HCT116 (cell line): ENCODE measurements at regions not wholly inside any gene's neighbourhood (a gene's known extent, or its start where the extent isn't known, plus 50 kb on each side); places are given as distances from the start of the nearest gene placed in this dataset.

Experiments used
- ATAC-seq: fragments of 200-7000 bp; cut with Tn5 transposase; 2 replicates; pipeline ENCODE4 v1.9.1; 2020; ENCODE audit warnings: mild to moderate bottlenecking, moderate library complexity
- BruUV-seq: library from RNA; stranded (reverse); fragments of 400-500 nt; replicated peaks from 2 replicates; lab custom pipeline; 2021; lab: Mats Ljungman, UMichigan
- CTCF ChIA-PET: fragments of 300-600 bp; sonication (Branson Sonifier 250); formaldehyde crosslinking; loops from one replicate; lab custom pipeline; 2021; ENCODE audit warnings: antibody characterized with exemption; lab: Charles Lee
- POLR2A ChIA-PET: fragments of 300-600, 350-600 bp; sonication (Branson Sonifier 250); formaldehyde crosslinking; loops from one replicate; lab custom pipeline; 2021; ENCODE audit warnings: antibody characterized with exemption; lab: Charles Lee
- RAD21 ChIA-PET, 2 experiments: fragments of 300-600 bp; sonication (Branson Sonifier 250); formaldehyde crosslinking; loops; one replicate each; lab custom pipeline; 2023; ENCODE audit warnings: low total read pairs in 2 of 2; ENCODE audit not compliant: uncharacterized antibody in 2 of 2, unreplicated experiment in 2 of 2, low non-redundant PET in 1 of 2; lab: Charles Lee
- DNase-seq: peaks from one replicate; pipeline ENCODE4 v3.0.0-alpha.2; 2010; ENCODE audit warnings: low read depth, low spot score
- H2AFZ ChIP-seq: fragments of 200-600 bp; shearing (Covaris generic), sonication (generic); 2 replicates; pipeline ENCODE4 v1.6.1; 2017; ENCODE audit warnings: low read depth, mixed run types, mixed read lengths, antibody characterized with exemption, low read length; ENCODE audit not compliant: poor library complexity, severe bottlenecking
- H3K27ac ChIP-seq: 2 replicates; pipeline ENCODE4 v1.5.1; 2012; ENCODE audit warnings: low read depth, low read length
- H3K27me3 ChIP-seq: fragments of 200-600 bp; sonication (generic); 2 replicates; pipeline ENCODE4 v1.6.1; 2016; ENCODE audit warnings: mixed run types, low read length, mixed read lengths; ENCODE audit not compliant: insufficient read depth
- H3K36me3 ChIP-seq, 2 experiments: fragments of 200-500 bp in 1 of 2; fragments of 200-600 bp in 1 of 2; sonication (Bioruptor generic) in 1 of 2; sonication (generic) in 1 of 2; 2 replicates each; pipeline versions ENCODE4 v1.5.1 to v1.6.1; 2014 to 2016; ENCODE audit warnings: low read length in 2 of 2, inconsistent platforms in 1 of 2, mixed read lengths in 1 of 2, mixed run types in 1 of 2; ENCODE audit not compliant: insufficient read depth in 2 of 2, control insufficient read depth in 1 of 2
- H3K4me1 ChIP-seq, 2 experiments: fragments of 200-600 bp in 1 of 2; sonication (generic) in 1 of 2; 2 replicates each; pipeline versions ENCODE4 v1.5.1 to v1.6.1; 2012 to 2017; ENCODE audit warnings: low read length in 2 of 2, inconsistent platforms in 1 of 2, mild to moderate bottlenecking in 1 of 2, mixed read lengths in 1 of 2, mixed run types in 1 of 2, moderate library complexity in 1 of 2; ENCODE audit not compliant: insufficient read depth in 2 of 2, control insufficient read depth in 1 of 2
- H3K4me2 ChIP-seq: fragments of 200-600 bp; sonication (generic); 2 replicates; pipeline ENCODE4 v1.6.1; 2017; ENCODE audit warnings: mixed run types, low read length, mixed read lengths
- H3K4me3 ChIP-seq, 2 experiments: fragments of 200-600 bp in 1 of 2; sonication (generic) in 1 of 2; replicated peaks in 1 of 2; 2 replicates each; pipeline ENCODE4 v1.5.1; 2011 to 2016; ENCODE audit warnings: low read length in 2 of 2, control low read depth in 1 of 2, low read depth in 1 of 2, mild to moderate bottlenecking in 1 of 2, mixed read lengths in 1 of 2, mixed run types in 1 of 2
- H3K79me2 ChIP-seq: fragments of 200-600 bp; sonication (generic); 2 replicates; pipeline ENCODE4 v1.6.1; 2017; ENCODE audit warnings: mild to moderate bottlenecking, mixed run types, low read length, moderate library complexity, mixed read lengths; ENCODE audit not compliant: insufficient read depth
- H3K9ac ChIP-seq: fragments of 200-600 bp; sonication (generic); 2 replicates; pipeline ENCODE4 v1.6.1; 2016; ENCODE audit warnings: low read length, mixed read lengths
- H3K9me2 ChIP-seq: fragments of 200-600 bp; sonication (generic), shearing (Covaris generic); 2 replicates; pipeline ENCODE4 v1.6.1; 2017; ENCODE audit warnings: mixed run types, mild to moderate bottlenecking, moderate library complexity; ENCODE audit not compliant: insufficient read depth
- H3K9me3 ChIP-seq, 2 experiments: fragments of 200-500 bp in 1 of 2; fragments of 200-600 bp in 1 of 2; sonication (Bioruptor generic) in 1 of 2; sonication (generic) in 1 of 2; 2 replicates each; pipeline ENCODE4 v1.6.1; 2014 to 2017; ENCODE audit warnings: low read length in 2 of 2, mixed read lengths in 2 of 2, inconsistent platforms in 1 of 2, low read depth in 1 of 2, mild to moderate bottlenecking in 1 of 2, mixed run types in 1 of 2, moderate library complexity in 1 of 2; ENCODE audit not compliant: control insufficient read depth in 1 of 2, insufficient read depth in 1 of 2
- H4K20me1 ChIP-seq: fragments of 200-600 bp; sonication (generic), shearing (Covaris generic); 2 replicates; pipeline ENCODE4 v1.6.1; 2017; ENCODE audit warnings: mixed run types, mild to moderate bottlenecking, moderate library complexity; ENCODE audit not compliant: insufficient read depth
- EGR1 ChIP-seq: IDR thresholded peaks from 2 replicates; pipeline ENCODE4 v1.6.1; 2012; ENCODE audit warnings: low read depth
- ELF1 ChIP-seq: IDR thresholded peaks from 2 replicates; pipeline ENCODE4 v1.6.1; 2012; ENCODE audit warnings: low read depth, borderline replicate concordance
- EZH2 ChIP-seq: fragments of 200-600 bp; sonication (generic); IDR thresholded peaks from 2 replicates; pipeline ENCODE4 v1.6.1; 2017; ENCODE audit warnings: antibody characterized with exemption, mixed run types
- FOSL1 ChIP-seq: IDR thresholded peaks from 2 replicates; pipeline ENCODE4 v1.6.1; 2012; ENCODE audit warnings: low read depth
- JUND ChIP-seq: IDR thresholded peaks from 2 replicates; pipeline ENCODE4 v1.6.1; 2012
- RAD21 ChIP-seq: IDR thresholded peaks from 2 replicates; pipeline ENCODE4 v1.6.1; 2012; ENCODE audit warnings: low read depth, mild to moderate bottlenecking
- SIN3A ChIP-seq: IDR thresholded peaks from 2 replicates; pipeline ENCODE4 v1.6.1; 2012; ENCODE audit warnings: low read depth
- TCF7L2 ChIP-seq: IDR thresholded peaks from 2 replicates; pipeline ENCODE4 v1.7.0; 2011; ENCODE audit warnings: borderline replicate concordance, inconsistent platforms; ENCODE audit not compliant: insufficient read depth, insufficient read length; ENCODE audit errors: extremely low read depth
- YY1 ChIP-seq: IDR thresholded peaks from 2 replicates; pipeline ENCODE4 v1.6.1; 2011; ENCODE audit warnings: low read length, low read depth, moderate library complexity, mild to moderate bottlenecking; ENCODE audit not compliant: insufficient replicate concordance; ENCODE audit errors: extremely low read depth
- ZFX ChIP-seq: fragments of 450-650 bp; IDR thresholded peaks from 2 replicates; pipeline ENCODE4 v1.6.1; 2017
- ZNF274 ChIP-seq: fragments of 200-500 bp; sonication (Bioruptor generic); IDR thresholded peaks from 2 replicates; pipeline ENCODE4 v1.6.1; 2014; ENCODE audit warnings: mild to moderate bottlenecking, low read depth, low read length, inconsistent platforms
- intact Hi-C: fragments of 100-400 bp; cut with micrococcal nuclease; formaldehyde crosslinking; loops from 2 replicates; pipeline ENCODE4 v1.10.0; 2022
- TF ChIP-seq, protein P1 (sequence below), 3 experiments: fragments of 200-600 bp in 1 of 3; sonication (generic) in 1 of 3; IDR thresholded peaks in 2 of 3; conservative IDR thresholded peaks in 1 of 3; 2 replicates each; pipeline ENCODE4 v1.5.1; 2012 to 2017; ENCODE audit warnings: low read depth in 2 of 3, low read length in 2 of 3, antibody characterized with exemption in 1 of 3, borderline replicate concordance in 1 of 3, control low read depth in 1 of 3, mild to moderate bottlenecking in 1 of 3, mixed read lengths in 1 of 3, mixed run types in 1 of 3, moderate library complexity in 1 of 3; ENCODE audit not compliant: insufficient read depth in 1 of 3
- TF ChIP-seq, protein P2 (sequence below): IDR thresholded peaks from 2 replicates; pipeline ENCODE4 v1.6.1; 2012
- TF ChIP-seq, protein P3 (sequence below): IDR thresholded peaks from 2 replicates; pipeline ENCODE4 v1.6.1; 2012; ENCODE audit warnings: low read depth

DNA sequence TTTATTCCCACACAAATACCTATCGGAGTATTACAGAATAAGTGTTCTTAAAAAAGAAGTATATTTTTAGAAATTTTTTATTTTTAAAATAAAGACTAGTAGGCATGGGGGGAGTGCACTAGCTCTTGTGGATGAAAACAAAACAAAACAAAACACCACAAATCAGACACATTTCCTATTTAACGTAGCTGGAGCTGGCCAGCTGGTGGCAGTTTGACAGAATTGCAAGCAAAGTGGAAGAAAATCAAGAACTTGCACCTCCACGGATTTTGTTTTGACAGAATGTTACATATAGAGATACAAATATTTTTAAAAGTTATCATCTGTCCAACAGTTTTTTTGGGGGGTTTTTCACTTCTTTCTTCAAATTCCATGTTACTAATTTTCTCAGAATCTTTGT lies 63.6 kb upstream of the SNRPB2 start:
- Histone ChIP-seq H3K4me2 (no peak overlapping the region), H3K9me3 (no peaks in the 10 kb centered on the region), H3K36me3 (no peaks in the 10 kb centered on the region), H3K27ac (no peak overlapping the region), H3K27me3 (peaks cover 4% of the 10 kb centered on the region; the same call in 1 of the 2 replicates), H3K4me3 (no peak overlapping the region), H2AFZ (no peak overlapping the region), H4K20me1 (no peaks in the 10 kb centered on the region), H3K9me2 (no peaks in the 10 kb centered on the region), H3K4me1 (no peaks in the 10 kb centered on the region), H3K9ac (no peak overlapping the region), H3K79me2 (no peaks in the 10 kb centered on the region)
- ChIA-PET RAD21 (no interaction called here), POLR2A (no interaction called here), CTCF (no interaction called here)
- intact Hi-C loops, result no loop called here
- no TSS peak for BruUV-seq
- no peak for ATAC-seq
- DNase-seq, result no peak
- TF ChIP-seq, protein P1, sequence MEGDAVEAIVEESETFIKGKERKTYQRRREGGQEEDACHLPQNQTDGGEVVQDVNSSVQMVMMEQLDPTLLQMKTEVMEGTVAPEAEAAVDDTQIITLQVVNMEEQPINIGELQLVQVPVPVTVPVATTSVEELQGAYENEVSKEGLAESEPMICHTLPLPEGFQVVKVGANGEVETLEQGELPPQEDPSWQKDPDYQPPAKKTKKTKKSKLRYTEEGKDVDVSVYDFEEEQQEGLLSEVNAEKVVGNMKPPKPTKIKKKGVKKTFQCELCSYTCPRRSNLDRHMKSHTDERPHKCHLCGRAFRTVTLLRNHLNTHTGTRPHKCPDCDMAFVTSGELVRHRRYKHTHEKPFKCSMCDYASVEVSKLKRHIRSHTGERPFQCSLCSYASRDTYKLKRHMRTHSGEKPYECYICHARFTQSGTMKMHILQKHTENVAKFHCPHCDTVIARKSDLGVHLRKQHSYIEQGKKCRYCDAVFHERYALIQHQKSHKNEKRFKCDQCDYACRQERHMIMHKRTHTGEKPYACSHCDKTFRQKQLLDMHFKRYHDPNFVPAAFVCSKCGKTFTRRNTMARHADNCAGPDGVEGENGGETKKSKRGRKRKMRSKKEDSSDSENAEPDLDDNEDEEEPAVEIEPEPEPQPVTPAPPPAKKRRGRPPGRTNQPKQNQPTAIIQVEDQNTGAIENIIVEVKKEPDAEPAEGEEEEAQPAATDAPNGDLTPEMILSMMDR (IDR thresholded peaks at IDR 0.05 in 2 of 3, conservative IDR thresholded peaks at IDR 0.05 in 1 of 3; ENCODE audit: borderline replicate concordance in 1 of 3, insufficient read depth in 1 of 3, low read depth in 2 of 3, low read length in 2 of 3), result peak in 2 of 3 experiments; percentile 35 to 42; a peak in 3 of 6 replicates
- TF ChIP-seq, protein P2, sequence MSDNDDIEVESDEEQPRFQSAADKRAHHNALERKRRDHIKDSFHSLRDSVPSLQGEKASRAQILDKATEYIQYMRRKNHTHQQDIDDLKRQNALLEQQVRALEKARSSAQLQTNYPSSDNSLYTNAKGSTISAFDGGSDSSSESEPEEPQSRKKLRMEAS, result no peak
- no peak for TF ChIP-seq EGR1
- no peak for TF ChIP-seq ELF1

DNA sequence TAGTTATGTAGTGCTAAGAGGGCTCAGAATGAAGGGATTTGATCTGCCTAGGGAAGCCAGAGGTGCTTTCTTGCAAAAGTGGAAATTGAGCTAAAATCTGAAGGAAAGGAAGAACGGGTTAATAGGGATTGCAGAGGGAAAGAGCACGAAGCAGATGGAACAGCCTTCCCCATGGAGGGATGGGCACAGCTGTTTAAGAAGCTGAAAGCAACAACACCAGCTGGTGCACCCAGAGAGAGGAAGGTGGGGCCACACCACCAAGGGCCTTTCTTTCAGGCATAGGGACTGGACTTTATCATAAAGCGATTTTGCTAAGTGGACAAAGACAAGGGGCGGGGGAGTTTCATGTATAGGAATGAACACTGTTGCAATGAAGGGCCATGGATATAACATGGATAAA lies 65.8 kb upstream of the SNRPB2 start:
- Histone ChIP-seq H2AFZ (no peak overlapping the region), H3K4me3 (no peak overlapping the region), H3K9me2 (no peaks in the 10 kb centered on the region), H3K4me2 (no peak overlapping the region), H3K9me3 (no peaks in the 10 kb centered on the region), H3K79me2 (no peaks in the 10 kb centered on the region), H3K27ac (no peak overlapping the region), H3K27me3 (peaks cover 11% of the 10 kb centered on the region), H3K9ac (no peak overlapping the region), H3K36me3 (no peaks in the 10 kb centered on the region), H4K20me1 (no peaks in the 10 kb centered on the region), H3K4me1 (no peaks in the 10 kb centered on the region)
- ChIA-PET POLR2A (no interaction called here), RAD21 (no interaction called here), CTCF (no interaction called here)
- DNase-seq (no peak), ATAC-seq (no peak)
- BruUV-seq, result no TSS peak
- intact Hi-C loops, result no loop called here
- no peak for TF ChIP-seq TCF7L2
- TF ChIP-seq ELF1, result no peak
- TF ChIP-seq, protein P3, sequence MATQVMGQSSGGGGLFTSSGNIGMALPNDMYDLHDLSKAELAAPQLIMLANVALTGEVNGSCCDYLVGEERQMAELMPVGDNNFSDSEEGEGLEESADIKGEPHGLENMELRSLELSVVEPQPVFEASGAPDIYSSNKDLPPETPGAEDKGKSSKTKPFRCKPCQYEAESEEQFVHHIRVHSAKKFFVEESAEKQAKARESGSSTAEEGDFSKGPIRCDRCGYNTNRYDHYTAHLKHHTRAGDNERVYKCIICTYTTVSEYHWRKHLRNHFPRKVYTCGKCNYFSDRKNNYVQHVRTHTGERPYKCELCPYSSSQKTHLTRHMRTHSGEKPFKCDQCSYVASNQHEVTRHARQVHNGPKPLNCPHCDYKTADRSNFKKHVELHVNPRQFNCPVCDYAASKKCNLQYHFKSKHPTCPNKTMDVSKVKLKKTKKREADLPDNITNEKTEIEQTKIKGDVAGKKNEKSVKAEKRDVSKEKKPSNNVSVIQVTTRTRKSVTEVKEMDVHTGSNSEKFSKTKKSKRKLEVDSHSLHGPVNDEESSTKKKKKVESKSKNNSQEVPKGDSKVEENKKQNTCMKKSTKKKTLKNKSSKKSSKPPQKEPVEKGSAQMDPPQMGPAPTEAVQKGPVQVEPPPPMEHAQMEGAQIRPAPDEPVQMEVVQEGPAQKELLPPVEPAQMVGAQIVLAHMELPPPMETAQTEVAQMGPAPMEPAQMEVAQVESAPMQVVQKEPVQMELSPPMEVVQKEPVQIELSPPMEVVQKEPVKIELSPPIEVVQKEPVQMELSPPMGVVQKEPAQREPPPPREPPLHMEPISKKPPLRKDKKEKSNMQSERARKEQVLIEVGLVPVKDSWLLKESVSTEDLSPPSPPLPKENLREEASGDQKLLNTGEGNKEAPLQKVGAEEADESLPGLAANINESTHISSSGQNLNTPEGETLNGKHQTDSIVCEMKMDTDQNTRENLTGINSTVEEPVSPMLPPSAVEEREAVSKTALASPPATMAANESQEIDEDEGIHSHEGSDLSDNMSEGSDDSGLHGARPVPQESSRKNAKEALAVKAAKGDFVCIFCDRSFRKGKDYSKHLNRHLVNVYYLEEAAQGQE, result no peak
- TF ChIP-seq ZFX, result no peak
- no peak for TF ChIP-seq ZNF274
- no peak for TF ChIP-seq RAD21
- no peak for TF ChIP-seq SIN3A
- no peak for TF ChIP-seq FOSL1
- TF ChIP-seq YY1, result no peak
- no peak for TF ChIP-seq EZH2
- no peak for TF ChIP-seq JUND
